Mesendoderm (in vitro differentiated cells): ENCODE measurements at regions not wholly inside any gene's neighbourhood (a gene's known extent, or its start where the extent isn't known, plus 50 kb on each side); places are given as distances from the start of the nearest gene placed in this dataset.

ENCODE experiments used
- DNase-seq: peaks from one replicate; pipeline ENCODE4 v3.0.0; 2013
- H2AK5ac ChIP-seq: 2 replicates; pipeline ENCODE4 v1.6.1; 2013; ENCODE audit warnings: low read length, inconsistent platforms
- H2BK120ac ChIP-seq: 2 replicates; pipeline ENCODE4 v1.6.1; 2013; ENCODE audit warnings: low read depth, mild to moderate bottlenecking, low read length, moderate library complexity, mixed read lengths
- H2BK15ac ChIP-seq: replicated peaks from 2 replicates; pipeline ENCODE4 v1.6.1; 2013; ENCODE audit warnings: low read depth, mild to moderate bottlenecking, moderate library complexity
- H2BK5ac ChIP-seq: 2 replicates; pipeline ENCODE4 v1.6.1; 2013; ENCODE audit warnings: low read length, inconsistent platforms
- H3K18ac ChIP-seq: 2 replicates; pipeline ENCODE4 v1.6.1; 2013; ENCODE audit warnings: mild to moderate bottlenecking, low read length, mixed read lengths
- H3K23ac ChIP-seq: one replicate; pipeline ENCODE4 v1.6.1; 2013; ENCODE audit warnings: low read length
- H3K27ac ChIP-seq: 2 replicates; pipeline ENCODE4 v1.5.1; 2013; ENCODE audit warnings: low read depth, mild to moderate bottlenecking, inconsistent platforms, low read length, moderate library complexity
- H3K27me3 ChIP-seq: 2 replicates; pipeline ENCODE4 v1.6.1; 2013; ENCODE audit warnings: low read length, control low read depth, mild to moderate bottlenecking, inconsistent platforms; ENCODE audit not compliant: insufficient read depth, poor library complexity
- H3K36me3 ChIP-seq: 2 replicates; pipeline ENCODE4 v1.6.1; 2013; ENCODE audit warnings: low read length, inconsistent platforms; ENCODE audit not compliant: control insufficient read depth, insufficient read depth
- H3K4ac ChIP-seq: one replicate; pipeline ENCODE4 v1.6.1; 2013; ENCODE audit warnings: low read depth, mild to moderate bottlenecking, low read length, moderate library complexity
- H3K4me1 ChIP-seq: 2 replicates; pipeline ENCODE4 v1.6.1; 2013; ENCODE audit warnings: low read depth, low read length, inconsistent platforms; ENCODE audit not compliant: control insufficient read depth
- H3K4me2 ChIP-seq: 2 replicates; pipeline ENCODE4 v1.6.1; 2013; ENCODE audit warnings: low read length
- H3K4me3 ChIP-seq: 2 replicates; pipeline ENCODE4 v1.5.1; 2013; ENCODE audit warnings: mild to moderate bottlenecking, low read length
- H3K56ac ChIP-seq: one replicate; pipeline ENCODE4 v1.6.1; 2013; ENCODE audit warnings: low read length
- H3K79me1 ChIP-seq: 2 replicates; pipeline ENCODE4 v1.6.1; 2013; ENCODE audit warnings: low read length, inconsistent platforms
- H3K79me2 ChIP-seq: 2 replicates; pipeline ENCODE4 v1.6.1; 2013; ENCODE audit warnings: mild to moderate bottlenecking, low read length; ENCODE audit not compliant: control insufficient read depth, insufficient read depth
- H3K9ac ChIP-seq: 2 replicates; pipeline ENCODE4 v1.6.1; 2013; ENCODE audit warnings: low read length, inconsistent platforms
- H4K5ac ChIP-seq: one replicate; pipeline ENCODE4 v1.6.1; 2013; ENCODE audit warnings: low read length
- H4K8ac ChIP-seq: one replicate; pipeline ENCODE4 v1.6.1; 2013; ENCODE audit warnings: low read depth, mild to moderate bottlenecking, control low read depth, low read length, moderate library complexity
- WGBS: extraction: QIAGEN DNeasy Blood & Tissue Kit; methylation state at CpG from one replicate; pipeline ENCODE4 v1.1.7; 2013; ENCODE audit warnings: low lambda C conversion rate, missing lambda C conversion rate; ENCODE audit not compliant: insufficient coverage; ENCODE audit errors: extremely low coverage; 5-methylcytosine and 5-hydroxymethylcytosine counted together

DNA sequence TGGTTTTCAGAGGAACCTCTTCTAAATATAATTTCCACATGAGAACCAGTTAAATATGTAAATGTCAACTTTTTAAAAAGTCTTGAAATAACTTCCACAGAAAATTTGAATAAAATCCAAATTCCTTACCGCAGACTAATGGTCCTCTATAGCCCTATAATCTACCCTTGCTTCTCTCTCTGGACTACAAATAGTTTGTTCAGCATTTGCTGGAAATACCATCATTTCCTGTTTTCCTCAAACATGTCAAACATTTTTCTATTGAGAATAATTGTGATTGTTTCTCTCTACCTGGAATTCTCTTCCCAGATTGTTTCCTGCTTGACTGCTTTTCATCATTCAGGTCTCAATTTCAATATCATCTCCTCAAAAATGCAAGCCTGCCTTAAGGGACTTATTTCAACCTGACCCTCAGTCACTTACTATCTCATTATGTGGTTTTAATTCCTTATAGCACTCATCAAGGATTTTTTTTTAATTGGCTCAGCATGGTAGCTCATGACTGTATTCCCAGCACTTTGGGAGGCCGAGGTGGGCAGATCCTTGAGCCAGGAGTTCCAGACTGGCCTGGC is 898.9 kb upstream of the MIR17HG start:
- H3K27me3 ChIP-seq: no peaks in the 10 kb centered on the region
- H3K27ac ChIP-seq: no peak overlapping the region
- no peaks in the 10 kb centered on the region for H3K79me2 ChIP-seq
- H3K18ac ChIP-seq: no peak overlapping the region
- H3K4me1 ChIP-seq: peaks cover 4% of the 10 kb centered on the region
- WGBS: no CpG with 5 or more reads among the region's 2 CpGs
- no peak overlapping the region for H3K4me3 ChIP-seq
- peak overlapping the region; percentile 36 for H2BK15ac ChIP-seq
- H3K36me3 ChIP-seq: no peaks in the 10 kb centered on the region
- peak overlapping the region; percentile 36 for H3K4ac ChIP-seq
- no peak overlapping the region for H4K5ac ChIP-seq
- H3K56ac ChIP-seq: no peak overlapping the region
- no peak overlapping the region for H2AK5ac ChIP-seq
- no peaks in the 10 kb centered on the region for H3K79me1 ChIP-seq
- no peak overlapping the region for H2BK5ac ChIP-seq
- no peak overlapping the region for H3K4me2 ChIP-seq
- DNase-seq: no peak
- no peak overlapping the region for H3K9ac ChIP-seq
- no peak overlapping the region for H4K8ac ChIP-seq
- H3K23ac ChIP-seq: no peak overlapping the region
- no peak overlapping the region for H2BK120ac ChIP-seq

DNA sequence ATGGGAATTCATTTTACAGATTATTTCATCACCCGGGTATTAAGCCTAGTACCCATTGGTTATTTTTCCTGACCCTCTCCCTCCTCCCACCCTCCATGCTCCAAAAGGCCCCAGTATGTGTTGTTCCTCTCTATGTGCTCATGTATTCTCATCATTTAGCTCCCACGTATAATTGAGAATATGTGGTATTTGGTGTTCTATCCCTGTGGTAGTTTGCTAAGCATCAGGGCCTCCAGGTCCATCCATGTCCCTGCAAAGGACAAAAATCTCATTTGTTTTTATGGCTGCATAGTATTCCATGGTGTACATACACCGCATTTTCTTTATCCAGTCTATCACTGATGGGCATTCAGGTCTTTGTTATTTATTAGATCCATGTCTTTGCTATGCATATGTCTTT is 894.1 kb upstream of the MIR17HG start:
- Histone ChIP-seq H3K4me3 (no peak overlapping the region), H3K79me1 (no peaks in the 10 kb centered on the region), H3K27me3 (no peaks in the 10 kb centered on the region), H3K27ac (no peak overlapping the region), H3K23ac (no peak overlapping the region), H3K36me3 (no peaks in the 10 kb centered on the region), H2BK15ac (no peak overlapping the region), H4K8ac (no peak overlapping the region), H3K4ac (no peak overlapping the region), H3K4me2 (no peak overlapping the region), H2AK5ac (no peak overlapping the region), H2BK5ac (no peak overlapping the region), H2BK120ac (no peak overlapping the region), H3K18ac (no peak overlapping the region), H3K4me1 (no peaks in the 10 kb centered on the region), H4K5ac (no peak overlapping the region), H3K79me2 (no peaks in the 10 kb centered on the region), H3K9ac (no peak overlapping the region), H3K56ac (no peak overlapping the region)
- no CpG with 5 or more reads among the region's 3 CpGs for WGBS
- DNase-seq: no peak

DNA sequence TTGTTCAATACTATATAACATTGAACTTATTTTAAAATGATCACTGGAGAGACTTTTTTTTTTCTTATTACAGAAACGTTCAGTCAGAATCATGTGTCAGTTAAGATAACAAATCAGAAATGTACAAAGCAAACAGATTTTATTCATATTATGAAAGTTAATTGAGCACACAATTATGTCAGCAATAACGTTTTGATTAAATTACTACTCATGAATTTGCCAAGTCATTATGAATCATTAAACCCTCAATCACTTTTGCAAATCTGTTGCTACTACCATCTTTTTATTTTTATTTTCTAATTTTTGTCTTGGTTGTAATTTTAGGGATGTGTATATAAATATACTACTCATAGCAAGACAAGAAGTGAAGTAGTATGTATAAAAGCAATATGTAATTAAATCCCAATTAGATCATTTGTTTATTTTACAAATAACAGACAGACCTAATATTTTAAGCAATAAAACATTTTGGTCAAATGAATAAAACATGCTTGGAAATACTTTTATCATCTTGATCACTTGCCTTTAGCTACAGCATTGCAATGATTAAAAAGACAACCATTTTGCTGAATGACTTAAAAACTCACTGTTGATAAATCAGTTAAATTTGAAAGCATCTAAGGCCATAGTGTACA is 893.4 kb upstream of the MIR17HG start:
- Histone ChIP-seq H3K4ac (no peak overlapping the region), H3K23ac (no peak overlapping the region), H3K9ac (no peak overlapping the region), H2AK5ac (no peak overlapping the region), H3K18ac (no peak overlapping the region), H3K4me2 (no peak overlapping the region), H3K36me3 (no peaks in the 10 kb centered on the region), H3K4me3 (no peak overlapping the region), H2BK15ac (no peak overlapping the region), H3K27me3 (no peaks in the 10 kb centered on the region), H3K79me2 (no peaks in the 10 kb centered on the region), H2BK120ac (no peak overlapping the region), H3K4me1 (no peaks in the 10 kb centered on the region), H4K5ac (no peak overlapping the region), H3K56ac (no peak overlapping the region), H2BK5ac (no peak overlapping the region), H3K27ac (no peak overlapping the region), H4K8ac (no peak overlapping the region), H3K79me1 (no peaks in the 10 kb centered on the region)
- no peak for DNase-seq
- no CpG with 5 or more reads among the region's 2 CpGs for WGBS

DNA sequence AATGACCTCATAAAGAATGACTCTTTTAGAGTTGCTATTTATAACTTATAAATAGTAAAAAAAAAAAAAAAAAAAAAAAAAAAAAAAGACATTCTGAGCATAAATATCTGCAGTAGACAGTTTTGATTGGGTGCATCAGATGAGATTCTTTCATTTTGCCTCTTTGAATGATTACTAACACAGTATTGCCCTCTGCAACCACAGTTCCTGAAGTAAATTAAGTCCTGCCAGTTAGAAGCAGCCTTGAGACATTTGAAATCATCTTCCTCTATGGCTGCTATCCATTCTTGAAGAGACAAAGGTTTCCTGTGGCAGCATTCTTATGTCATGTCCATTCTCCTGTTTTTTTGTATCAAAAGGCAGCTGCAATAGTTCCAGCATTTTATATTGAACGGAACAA is 892.4 kb upstream of the MIR17HG start:
- Histone ChIP-seq H3K4me3 (no peak overlapping the region), H3K79me2 (no peaks in the 10 kb centered on the region), H3K4me2 (no peak overlapping the region), H3K27ac (no peak overlapping the region), H3K4ac (no peak overlapping the region), H4K8ac (no peak overlapping the region), H3K36me3 (no peaks in the 10 kb centered on the region), H2BK5ac (no peak overlapping the region), H3K27me3 (no peaks in the 10 kb centered on the region), H3K18ac (no peak overlapping the region), H3K56ac (no peak overlapping the region), H3K4me1 (no peaks in the 10 kb centered on the region), H2AK5ac (no peak overlapping the region), H4K5ac (no peak overlapping the region), H2BK120ac (no peak overlapping the region), H2BK15ac (no peak overlapping the region), H3K23ac (no peak overlapping the region), H3K79me1 (no peaks in the 10 kb centered on the region), H3K9ac (no peak overlapping the region)
- no CpG with 5 or more reads among the region's 1 CpG for WGBS
- no peak for DNase-seq

DNA sequence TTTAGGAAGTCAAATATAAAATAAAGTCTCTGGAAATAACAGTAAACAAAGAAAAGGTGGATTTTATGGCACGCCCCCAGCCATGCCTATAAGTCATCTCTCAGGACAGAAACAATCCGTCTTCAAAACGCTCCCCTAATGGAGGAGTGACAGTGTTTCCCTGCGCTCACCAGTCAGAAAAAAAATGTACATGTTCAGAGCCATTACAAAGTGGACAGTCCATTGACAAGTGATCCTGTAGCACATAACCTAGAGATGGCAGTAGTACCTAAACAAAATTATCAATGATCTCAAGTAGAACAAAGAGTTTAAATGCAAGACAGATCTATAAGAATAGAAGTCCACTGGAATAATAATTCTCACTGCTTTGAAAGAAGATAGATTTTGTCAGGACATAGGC is 891.7 kb upstream of the MIR17HG start:
- no peaks in the 10 kb centered on the region for H3K4me1 ChIP-seq
- no peak overlapping the region for H3K4ac ChIP-seq
- H3K36me3 ChIP-seq: no peaks in the 10 kb centered on the region
- no peak overlapping the region for H3K23ac ChIP-seq
- no peak overlapping the region for H3K4me3 ChIP-seq
- no peak overlapping the region for H2AK5ac ChIP-seq
- H4K8ac ChIP-seq: no peak overlapping the region
- H3K27ac ChIP-seq: no peak overlapping the region
- DNase-seq: no peak
- no peak overlapping the region for H2BK120ac ChIP-seq
- no peaks in the 10 kb centered on the region for H3K79me2 ChIP-seq
- H2BK5ac ChIP-seq: no peak overlapping the region
- H3K9ac ChIP-seq: no peak overlapping the region
- H4K5ac ChIP-seq: no peak overlapping the region
- H3K18ac ChIP-seq: no peak overlapping the region
- no peak overlapping the region for H2BK15ac ChIP-seq
- no peak overlapping the region for H3K4me2 ChIP-seq
- H3K79me1 ChIP-seq: no peaks in the 10 kb centered on the region
- whole genome bisulfite sequencing: no CpG with 5 or more reads among the region's 4 CpGs
- no peak overlapping the region for H3K56ac ChIP-seq
- H3K27me3 ChIP-seq: no peaks in the 10 kb centered on the region

DNA sequence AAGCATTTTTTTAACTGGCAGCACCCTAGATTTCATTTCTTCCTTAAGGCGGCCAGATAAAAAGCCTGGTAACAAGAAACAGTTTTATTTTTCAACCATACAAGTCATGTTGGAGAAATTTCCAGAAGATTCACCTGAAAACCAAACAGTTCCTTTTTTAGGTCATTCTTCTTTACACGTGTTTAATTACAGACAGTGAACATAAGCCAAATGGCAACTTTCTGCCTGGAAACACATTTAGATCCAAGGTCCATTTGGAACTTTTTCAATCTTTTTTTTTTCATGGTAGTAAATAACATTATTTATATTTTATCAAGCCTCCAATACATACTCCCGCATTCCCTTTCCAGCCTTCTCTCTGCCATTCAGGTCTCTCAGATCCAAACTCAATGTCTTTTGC is 886.1 kb upstream of the MIR17HG start:
- Histone ChIP-seq H3K18ac (no peak overlapping the region), H3K79me2 (no peaks in the 10 kb centered on the region), H3K56ac (no peak overlapping the region), H4K8ac (no peak overlapping the region), H3K36me3 (no peaks in the 10 kb centered on the region), H3K79me1 (no peaks in the 10 kb centered on the region), H3K27me3 (no peaks in the 10 kb centered on the region), H3K27ac (no peak overlapping the region), H2BK120ac (no peak overlapping the region), H4K5ac (no peak overlapping the region), H3K4me1 (peaks cover 2% of the 10 kb centered on the region), H3K4me3 (no peak overlapping the region), H2BK15ac (peak overlapping the region; percentile 57), H3K9ac (no peak overlapping the region), H3K23ac (no peak overlapping the region), H2BK5ac (no peak overlapping the region), H2AK5ac (no peak overlapping the region), H3K4me2 (no peak overlapping the region), H3K4ac (no peak overlapping the region)
- WGBS: no CpG with 5 or more reads among the region's 3 CpGs
- no peak for DNase-seq
